ENCODE measurements at regions not wholly inside any gene's neighbourhood (a gene's known extent, or its start where the extent isn't known, plus 50 kb on each side); places are given as distances from the start of the nearest gene placed in this dataset.
"Not testable (repeated sequence)": the region's sequence is repeated elsewhere in the genome, so short reads cannot be mapped to it uniquely, and the experiment has no call there.

DNA sequence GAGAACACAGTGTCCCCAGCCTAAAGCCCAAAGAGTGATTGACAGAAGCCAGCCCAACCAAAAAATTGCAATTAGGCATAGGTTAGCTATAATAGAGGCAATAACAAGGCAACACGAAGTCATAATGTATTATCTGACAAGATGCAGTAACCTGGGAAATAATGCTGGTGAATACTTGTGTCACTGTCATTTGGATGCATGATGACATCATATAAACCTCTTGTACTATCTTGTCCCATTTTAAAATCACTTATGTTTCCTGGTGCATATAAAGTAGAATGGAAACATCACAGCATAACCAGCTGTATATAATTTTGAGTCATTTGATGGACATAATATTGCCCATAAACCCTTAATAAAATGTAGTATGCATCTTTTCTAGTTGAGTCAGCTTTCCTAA is 1138.3 kb upstream of the LRRTM3 start:
- no peak overlapping the region for H3K4me3 Mint-ChIP-seq
- H3K27me3 Mint-ChIP-seq, result no peaks in the 10 kb centered on the region
- no peak overlapping the region for H3K27ac Mint-ChIP-seq
- peaks cover 2 to 6% of the 10 kb centered on the region in 2 donors for H3K9me3 Mint-ChIP-seq
- DNase-seq (no peak), ATAC-seq (replicated peaks) (no peak)
- no peaks in the 10 kb centered on the region for H3K36me3 Mint-ChIP-seq (ENCODE audit: insufficient read depth)
- H3K4me1 Mint-ChIP-seq (ENCODE audit: low read depth in 2 of 2), result no peaks in the 10 kb centered on the region

GRCh38 chr10:65788271-65788670 is 1137.6 kb upstream of the LRRTM3 start:
- H3K4me1 Mint-ChIP-seq (ENCODE audit: low read depth in 2 of 2), result no peaks in the 10 kb centered on the region
- no peak overlapping the region for H3K4me3 Mint-ChIP-seq
- H3K27me3 Mint-ChIP-seq, result no peaks in the 10 kb centered on the region
- DNase-seq (no peak), ATAC-seq (replicated peaks) (no peak)
- no peak overlapping the region for H3K27ac Mint-ChIP-seq
- H3K9me3 Mint-ChIP-seq, result peaks cover 0 to 6% of the 10 kb centered on the region in 2 donors
- H3K36me3 Mint-ChIP-seq (ENCODE audit: insufficient read depth), result no peaks in the 10 kb centered on the region

- H3K4me3 Mint-ChIP-seq, result no peak overlapping the region
- DNase-seq (no peak), ATAC-seq (replicated peaks) (no peak)
- H3K27ac Mint-ChIP-seq, result no peak overlapping the region
- H3K9me3 Mint-ChIP-seq, result peaks cover 8 to 14% of the 10 kb centered on the region in 2 donors
- H3K36me3 Mint-ChIP-seq (ENCODE audit: insufficient read depth), result peaks cover 3% of the 10 kb centered on the region
- H3K4me1 Mint-ChIP-seq (ENCODE audit: low read depth in 2 of 2), result no peaks in the 10 kb centered on the region
- H3K27me3 Mint-ChIP-seq, result no peaks in the 10 kb centered on the region
Observed at GRCh38 chr10:65791979-65792378, 1133.9 kb upstream of the LRRTM3 start.

- no peaks in the 10 kb centered on the region for H3K4me1 Mint-ChIP-seq (ENCODE audit: low read depth in 2 of 2)
- peaks cover 3% of the 10 kb centered on the region for H3K36me3 Mint-ChIP-seq (ENCODE audit: insufficient read depth)
- DNase-seq (no peak), ATAC-seq (replicated peaks) (no peak)
- H3K27ac Mint-ChIP-seq, result no peak overlapping the region
- no peak overlapping the region for H3K4me3 Mint-ChIP-seq
- no peaks in the 10 kb centered on the region for H3K27me3 Mint-ChIP-seq
- H3K9me3 Mint-ChIP-seq, result peaks cover 11 to 14% of the 10 kb centered on the region in 2 donors
Observed at GRCh38 chr10:65793738-65794425, 1132.0 kb upstream of the LRRTM3 start.

DNA sequence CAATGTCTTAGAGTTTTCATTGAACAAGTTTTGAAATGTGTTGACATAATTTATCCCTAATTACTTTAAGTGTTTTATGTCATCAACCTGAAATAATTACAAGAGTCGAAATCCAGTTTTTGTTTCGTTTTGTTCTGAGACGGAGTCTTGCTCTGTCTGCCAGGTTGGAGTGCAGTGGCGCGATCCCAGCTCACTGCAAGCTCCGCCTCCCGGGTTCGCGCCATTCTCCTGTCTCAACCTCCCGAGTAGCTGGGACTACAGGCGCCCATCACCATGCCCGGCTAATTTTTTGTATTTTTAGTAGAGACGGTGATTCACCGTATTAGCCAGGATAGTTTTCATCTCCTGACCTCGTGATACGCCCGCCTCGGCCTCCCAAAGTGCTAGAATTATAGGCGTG is 1131.0 kb upstream of the LRRTM3 start:
- H3K4me3 Mint-ChIP-seq; H3K27ac Mint-ChIP-seq; ATAC-seq (replicated peaks); H3K36me3 Mint-ChIP-seq (ENCODE audit: insufficient read depth); H3K27me3 Mint-ChIP-seq; DNase-seq; H3K4me1 Mint-ChIP-seq (ENCODE audit: low read depth in 2 of 2): not testable (repeated sequence)
- peaks cover 11 to 14% of the 10 kb centered on the region in 2 donors for H3K9me3 Mint-ChIP-seq

DNA sequence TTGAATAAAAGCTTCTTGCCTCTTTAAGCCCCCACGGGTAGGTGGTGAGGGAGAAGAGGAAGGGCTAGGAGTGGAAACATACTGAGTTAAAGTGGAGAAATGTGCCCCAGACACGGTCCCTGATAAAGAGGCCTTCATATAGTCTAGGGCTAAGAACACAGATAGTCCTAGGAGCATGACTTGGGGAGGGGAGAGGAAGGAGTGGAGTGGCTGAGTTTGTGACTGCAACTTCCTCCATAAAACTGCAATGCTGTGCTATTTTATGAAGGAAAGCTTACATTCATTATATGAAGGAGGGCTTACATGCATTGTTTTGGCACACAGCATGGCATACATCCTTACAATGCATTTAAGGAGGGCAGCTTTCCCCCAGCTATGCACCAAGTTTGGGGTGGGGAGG is 1129.4 kb upstream of the LRRTM3 start:
- no peaks in the 10 kb centered on the region for H3K4me1 Mint-ChIP-seq (ENCODE audit: low read depth in 2 of 2)
- ATAC-seq (replicated peaks) (no peak), DNase-seq (no peak)
- no peaks in the 10 kb centered on the region for H3K27me3 Mint-ChIP-seq
- H3K36me3 Mint-ChIP-seq (ENCODE audit: insufficient read depth), result peaks cover 3% of the 10 kb centered on the region
- no peak overlapping the region for H3K4me3 Mint-ChIP-seq
- peaks cover 11 to 14% of the 10 kb centered on the region in 2 donors for H3K9me3 Mint-ChIP-seq
- H3K27ac Mint-ChIP-seq, result no peak overlapping the region

DNA sequence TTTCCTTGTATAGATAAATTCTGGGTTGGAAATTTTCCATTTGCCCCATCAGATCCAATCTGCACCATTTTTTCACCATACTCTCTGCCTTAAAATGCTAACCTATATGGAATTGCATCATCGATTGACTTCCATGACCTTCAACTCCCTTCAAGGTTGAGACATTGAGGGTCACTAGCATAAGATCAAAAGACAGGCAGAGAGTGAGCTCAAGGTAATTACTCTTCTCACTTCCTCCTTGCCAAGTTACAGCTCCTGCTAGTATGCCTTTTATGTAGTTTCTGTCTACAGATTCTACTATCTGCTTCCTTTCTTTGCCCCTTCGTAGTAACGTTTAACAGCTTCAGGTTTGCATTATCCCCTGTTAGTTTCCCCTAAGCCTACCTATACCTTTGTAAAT is 1127.7 kb upstream of the LRRTM3 start:
- Mint-ChIP-seq H3K27ac (no peak overlapping the region), H3K9me3 (peaks cover 8 to 12% of the 10 kb centered on the region in 2 donors), H3K27me3 (no peaks in the 10 kb centered on the region), H3K4me1 (ENCODE audit: low read depth in 2 of 2) (no peaks in the 10 kb centered on the region), H3K36me3 (ENCODE audit: insufficient read depth) (peaks cover 3% of the 10 kb centered on the region), H3K4me3 (no peak overlapping the region)
- ATAC-seq (replicated peaks) (no peak), DNase-seq (no peak)

GRCh38 chr10:65802391-65802790 is 1123.4 kb upstream of the LRRTM3 start:
- Mint-ChIP-seq H3K4me1 (ENCODE audit: low read depth in 2 of 2) (no peaks in the 10 kb centered on the region), H3K4me3 (no peak overlapping the region), H3K27me3 (no peaks in the 10 kb centered on the region), H3K36me3 (ENCODE audit: insufficient read depth) (no peaks in the 10 kb centered on the region), H3K9me3 (peaks cover 0 to 6% of the 10 kb centered on the region in 2 donors), H3K27ac (no peak overlapping the region)
- DNase-seq (no peak), ATAC-seq (replicated peaks) (no peak)

- ATAC-seq (replicated peaks) (no peak), DNase-seq (no peak)
- no peaks in the 10 kb centered on the region for H3K36me3 Mint-ChIP-seq (ENCODE audit: insufficient read depth)
- no peaks in the 10 kb centered on the region for H3K27me3 Mint-ChIP-seq
- no peak overlapping the region for H3K27ac Mint-ChIP-seq
- no peak overlapping the region for H3K4me3 Mint-ChIP-seq
- peaks cover 4 to 8% of the 10 kb centered on the region in 2 donors for H3K9me3 Mint-ChIP-seq
- no peaks in the 10 kb centered on the region for H3K4me1 Mint-ChIP-seq (ENCODE audit: low read depth in 2 of 2)
Observed at GRCh38 chr10:65805511-65805910, 1120.3 kb upstream of the LRRTM3 start.

GRCh38 chr10:65805993-65806392 is 1119.8 kb upstream of the LRRTM3 start:
- H3K4me1 Mint-ChIP-seq (ENCODE audit: low read depth in 2 of 2), result no peaks in the 10 kb centered on the region
- H3K9me3 Mint-ChIP-seq, result peaks cover 4 to 8% of the 10 kb centered on the region in 2 donors
- no peak overlapping the region for H3K27ac Mint-ChIP-seq
- no peaks in the 10 kb centered on the region for H3K36me3 Mint-ChIP-seq (ENCODE audit: insufficient read depth)
- DNase-seq (no peak), ATAC-seq (replicated peaks) (no peak)
- H3K4me3 Mint-ChIP-seq, result no peak overlapping the region
- H3K27me3 Mint-ChIP-seq, result no peaks in the 10 kb centered on the region

DNA sequence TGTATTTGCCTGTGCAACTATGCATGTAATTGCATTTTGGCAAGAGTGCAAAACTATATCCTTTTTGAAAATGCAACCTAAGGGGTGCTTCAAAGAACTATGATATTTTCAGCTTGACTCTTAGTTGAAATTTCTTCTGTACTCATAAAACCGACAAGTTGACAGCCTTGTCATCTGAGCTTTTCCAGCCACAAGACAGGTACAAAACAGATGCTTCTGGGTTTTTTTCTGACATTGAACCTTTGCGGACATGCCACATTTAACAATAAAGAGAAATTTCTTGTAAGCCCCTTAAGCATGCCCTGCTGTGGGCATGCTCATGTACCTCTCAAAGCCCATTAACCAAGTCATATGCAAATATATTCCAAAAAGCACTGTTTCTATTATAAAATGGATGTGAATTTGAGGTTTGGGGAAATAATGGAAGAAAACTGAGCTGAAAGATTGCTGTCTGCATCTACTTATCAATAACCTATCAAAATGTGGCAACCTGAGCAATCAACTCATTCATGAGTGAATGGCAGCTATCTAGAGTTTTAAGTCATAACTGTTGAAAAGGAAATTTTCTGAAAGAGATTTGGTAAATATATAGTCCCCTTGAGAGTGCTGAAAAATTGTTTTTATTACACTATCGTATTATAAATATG is 1117.0 kb upstream of the LRRTM3 start:
- Mint-ChIP-seq H3K27ac (no peak overlapping the region), H3K9me3 (peaks cover 2 to 8% of the 10 kb centered on the region in 2 donors), H3K4me3 (no peak overlapping the region), H3K27me3 (no peaks in the 10 kb centered on the region), H3K36me3 (ENCODE audit: insufficient read depth) (no peaks in the 10 kb centered on the region), H3K4me1 (ENCODE audit: low read depth in 2 of 2) (no peaks in the 10 kb centered on the region)
- DNase-seq, result no peak
- ATAC-seq (replicated peaks), result no peak

DNA sequence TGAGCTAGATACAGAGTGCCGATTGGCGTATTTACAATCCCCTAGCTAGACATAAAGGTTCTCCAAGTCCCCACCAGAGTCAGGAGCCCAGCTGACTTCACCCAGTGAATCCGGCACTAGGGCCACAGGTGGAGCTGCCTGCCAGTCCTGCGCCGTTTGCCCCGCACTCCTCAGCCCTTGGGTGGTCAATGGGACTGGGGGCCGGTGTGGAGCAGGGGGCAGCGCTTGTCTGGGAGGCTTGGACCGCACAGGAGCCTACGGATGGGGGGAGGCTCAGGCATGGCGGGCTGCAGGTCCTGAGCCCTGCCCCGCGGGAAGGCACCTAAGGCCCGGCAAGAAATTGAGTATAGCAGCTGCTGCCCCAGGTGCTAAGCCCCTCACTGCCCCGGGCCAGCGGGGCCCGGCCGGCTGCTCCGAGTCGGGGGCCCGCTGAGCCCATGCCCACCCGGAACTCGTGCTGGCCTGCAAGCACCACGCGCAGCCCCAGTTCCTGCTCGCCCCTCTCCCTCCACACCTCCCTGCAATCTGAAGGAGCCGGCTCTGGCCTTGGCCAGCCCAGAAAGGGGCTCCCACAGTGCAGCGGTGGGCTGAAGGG is 1113.8 kb upstream of the LRRTM3 start:
- H3K36me3 Mint-ChIP-seq (ENCODE audit: insufficient read depth), result no peaks in the 10 kb centered on the region
- no peak overlapping the region for H3K27ac Mint-ChIP-seq
- no peak for DNase-seq
- H3K9me3 Mint-ChIP-seq, result peaks cover 3 to 15% of the 10 kb centered on the region in 2 donors
- H3K4me1 Mint-ChIP-seq (ENCODE audit: low read depth in 2 of 2), result no peaks in the 10 kb centered on the region
- no peak overlapping the region for H3K4me3 Mint-ChIP-seq
- ATAC-seq (replicated peaks), result no peak
- H3K27me3 Mint-ChIP-seq, result no peaks in the 10 kb centered on the region

DNA sequence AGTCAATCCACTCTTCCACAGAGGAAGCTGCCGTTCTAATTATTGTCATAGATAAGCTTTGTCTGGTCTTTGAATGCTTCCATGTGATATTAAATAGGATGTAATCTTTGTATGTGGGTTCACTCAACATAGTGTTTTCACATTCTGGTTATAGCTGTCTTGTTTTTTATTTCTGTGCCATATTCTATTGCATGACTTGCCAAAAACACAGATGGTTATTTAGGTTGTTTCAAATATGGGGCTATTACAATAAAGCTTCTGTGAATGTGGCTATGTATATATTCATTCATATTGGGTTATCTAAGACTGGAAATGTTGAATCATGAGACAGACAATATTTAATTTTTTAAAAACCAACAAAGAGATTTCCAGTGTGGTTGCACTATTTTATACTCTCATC is 1109.3 kb upstream of the LRRTM3 start:
- peaks cover 3 to 7% of the 10 kb centered on the region in 2 donors for H3K9me3 Mint-ChIP-seq
- H3K4me1 Mint-ChIP-seq (ENCODE audit: low read depth in 2 of 2), result no peaks in the 10 kb centered on the region
- ATAC-seq (replicated peaks) (no peak), DNase-seq (no peak)
- no peaks in the 10 kb centered on the region for H3K36me3 Mint-ChIP-seq (ENCODE audit: insufficient read depth)
- no peaks in the 10 kb centered on the region for H3K27me3 Mint-ChIP-seq
- H3K4me3 Mint-ChIP-seq, result no peak overlapping the region
- H3K27ac Mint-ChIP-seq, result no peak overlapping the region

- ATAC-seq (replicated peaks), result no peak
Observed at GRCh38 chr10:65818990-65819389, 1106.8 kb upstream of the LRRTM3 start.

More at GRCh38 chr10:65818990-65819389, 1106.8 kb upstream of the LRRTM3 start:
- Mint-ChIP-seq H3K4me1 (ENCODE audit: low read depth in 2 of 2) (no peaks in the 10 kb centered on the region), H3K9me3 (peaks cover 7% of the 10 kb centered on the region in 2 donors), H3K27me3 (no peaks in the 10 kb centered on the region), H3K27ac (no peak overlapping the region), H3K4me3 (no peak overlapping the region), H3K36me3 (ENCODE audit: insufficient read depth) (no peaks in the 10 kb centered on the region)
- no peak for DNase-seq

Measured in effector memory CD8-positive, alpha-beta T cell (primary cell).